ENCODE measurements at regions not wholly inside any gene's neighbourhood (a gene's known extent, or its start where the extent isn't known, plus 50 kb on each side); places are given as distances from the start of the nearest gene placed in this dataset.

GRCh38 chr9:1505489-1505888, 455.3 kb downstream of the DMRT2 start:
- H3K4me1 Mint-ChIP-seq, result no peaks in the 10 kb centered on the region

GRCh38 chr9:1510712-1511111, 460.6 kb downstream of the DMRT2 start:
- H3K27me3 ChIP-seq (ENCODE audit: control insufficient read depth in 2 of 2, insufficient read depth in 2 of 2, low read length in 2 of 2), result no peaks in the 10 kb centered on the region
- H3K27ac ChIP-seq (ENCODE audit: low read depth in 1 of 2, low read length in 2 of 2), result no peak overlapping the region
- intact Hi-C loops (cut with micrococcal nuclease), result no loop called here
- peaks cover 3 to 9% of the 10 kb centered on the region in 2 donors for H3K9me3 ChIP-seq (replicated peaks in 1 of 2; ENCODE audit: control insufficient read depth in 1 of 2, insufficient read depth in 1 of 2, low read length in 2 of 2)
- no peak for TF ChIP-seq CTCF (IDR thresholded peaks at IDR 0.05)
- no peaks in the 10 kb centered on the region for H3K4me1 Mint-ChIP-seq
- no peaks in the 10 kb centered on the region for H3K4me1 ChIP-seq (ENCODE audit: control insufficient read depth in 1 of 2, insufficient read depth in 2 of 2, low read length in 2 of 2)
- H3K36me3 Mint-ChIP-seq, result no peaks in the 10 kb centered on the region
- H3K27me3 Mint-ChIP-seq (ENCODE audit: low read depth in 3 of 3), result peaks cover 0 to 3% (median 2%) of the 10 kb centered on the region in 3 donors
- no peak overlapping the region for H3K27ac Mint-ChIP-seq
- no peak overlapping the region for H2AFZ ChIP-seq (ENCODE audit: insufficient read depth, low read depth, low read length, poor library complexity, severe bottlenecking)
- no peaks in the 10 kb centered on the region for H3K79me2 ChIP-seq (ENCODE audit: insufficient read depth, low read length)
- no peak overlapping the region for H3K4me2 ChIP-seq (replicated peaks; ENCODE audit: extremely low read depth, low read length, poor library complexity, severe bottlenecking)
- 87% methylated on average over 4 of the region's 4 CpGs for WGBS (ENCODE audit: insufficient coverage)
- H3K4me3 Mint-ChIP-seq, result no peak overlapping the region
- H3K36me3 ChIP-seq (replicated peaks in 1 of 2; ENCODE audit: control insufficient read depth in 1 of 2, insufficient read depth in 2 of 2, low read length in 2 of 2), result no peaks in the 10 kb centered on the region
- no peaks in the 10 kb centered on the region for H4K20me1 ChIP-seq (ENCODE audit: insufficient read depth, low read length)
- DNase-seq, result no peak
- H3K9me3 Mint-ChIP-seq, result peaks cover 0 to 15% (median 10%) of the 10 kb centered on the region in 7 donors
- no peak overlapping the region for H3K9ac ChIP-seq (ENCODE audit: insufficient read depth, low read length, poor library complexity, severe bottlenecking)
- no peak overlapping the region for H3K4me3 ChIP-seq (replicated peaks in 1 of 3; ENCODE audit: low read depth in 2 of 3, low read length in 3 of 3)

More at GRCh38 chr9:1505489-1505888, 455.3 kb downstream of the DMRT2 start:
- H3K27me3 Mint-ChIP-seq (ENCODE audit: low read depth in 3 of 3), result no peaks in the 10 kb centered on the region
- Histone ChIP-seq H3K36me3 (replicated peaks in 1 of 2; ENCODE audit: control insufficient read depth in 1 of 2, insufficient read depth in 2 of 2, low read length in 2 of 2) (no peaks in the 10 kb centered on the region), H3K79me2 (ENCODE audit: insufficient read depth, low read length) (no peaks in the 10 kb centered on the region), H3K4me1 (ENCODE audit: control insufficient read depth in 1 of 2, insufficient read depth in 2 of 2, low read length in 2 of 2) (no peaks in the 10 kb centered on the region), H3K9ac (ENCODE audit: insufficient read depth, low read length, poor library complexity, severe bottlenecking) (no peak overlapping the region), H4K20me1 (ENCODE audit: insufficient read depth, low read length) (no peaks in the 10 kb centered on the region), H3K27ac (ENCODE audit: low read depth in 1 of 2, low read length in 2 of 2) (no peak overlapping the region), H2AFZ (ENCODE audit: insufficient read depth, low read depth, low read length, poor library complexity, severe bottlenecking) (no peak overlapping the region), H3K9me3 (replicated peaks in 1 of 2; ENCODE audit: control insufficient read depth in 1 of 2, insufficient read depth in 1 of 2, low read length in 2 of 2) (peaks cover 0 to 4% of the 10 kb centered on the region in 2 donors), H3K4me2 (replicated peaks; ENCODE audit: extremely low read depth, low read length, poor library complexity, severe bottlenecking) (no peak overlapping the region), H3K27me3 (ENCODE audit: control insufficient read depth in 2 of 2, insufficient read depth in 2 of 2, low read length in 2 of 2) (no peaks in the 10 kb centered on the region), H3K4me3 (replicated peaks in 1 of 3; ENCODE audit: low read depth in 2 of 3, low read length in 3 of 3) (no peak overlapping the region)
- peaks cover 0 to 11% (median 5%) of the 10 kb centered on the region in 7 donors for H3K9me3 Mint-ChIP-seq
- H3K27ac Mint-ChIP-seq, result no peak overlapping the region
- H3K36me3 Mint-ChIP-seq, result no peaks in the 10 kb centered on the region
- intact Hi-C loops (cut with micrococcal nuclease), result no loop called here
- no peak for TF ChIP-seq CTCF (IDR thresholded peaks at IDR 0.05)
- H3K4me3 Mint-ChIP-seq, result no peak overlapping the region
- no peak for DNase-seq
- no CpG with 5 or more reads among the region's 2 CpGs for WGBS (ENCODE audit: insufficient coverage)

Measured in CD14-positive monocyte (primary cell).